Mammary epithelial cell (primary cell): ENCODE measurements at regions not wholly inside any gene's neighbourhood (a gene's known extent, or its start where the extent isn't known, plus 50 kb on each side); places are given as distances from the start of the nearest gene placed in this dataset.

Experiments
- CTCF ChIP-seq, 2 donors: IDR thresholded peaks in 1 of 2; conservative IDR thresholded peaks in 1 of 2; 2 replicates each; pipeline ENCODE4 v1.5.1; 2011 to 2012; ENCODE audit warnings: inconsistent platforms in 2 of 2, low read length in 2 of 2, mild to moderate bottlenecking in 2 of 2, control low read depth in 1 of 2, low read depth in 1 of 2; ENCODE audit not compliant: insufficient read depth in 1 of 2; ENCODE audit errors: extremely low read depth in 1 of 2
- EZH2 ChIP-seq: IDR thresholded peaks from 2 replicates; pipeline ENCODE4 v1.6.1; 2012; ENCODE audit warnings: low read length, inconsistent platforms, borderline replicate concordance

GRCh38 chr18:73009691-73010090 is 141.9 kb upstream of the NETO1 start:
- no peak for TF ChIP-seq CTCF (conservative IDR thresholded peaks at IDR 0.05 in 1 of 2, IDR thresholded peaks at IDR 0.05 in 1 of 2; ENCODE audit: extremely low read depth in 1 of 2, insufficient read depth in 1 of 2, low read depth in 1 of 2, low read length in 2 of 2)
- TF ChIP-seq EZH2 = no peak
